ENCODE measurements at regions not wholly inside any gene's neighbourhood (a gene's known extent, or its start where the extent isn't known, plus 50 kb on each side); places are given as distances from the start of the nearest gene placed in this dataset.
A peak's percentile ranks its signal among the peaks of the same experiment; 100 is the strongest.

- H3K9me3 ChIP-seq (replicated peaks): no peaks in the 10 kb centered on the region
- H3K27me3 ChIP-seq (ENCODE audit: low read depth): no peaks in the 10 kb centered on the region
- peaks cover 21% of the 10 kb centered on the region for H3K4me1 ChIP-seq
- no peak overlapping the region for H3K4me3 ChIP-seq
- H3K27ac ChIP-seq (replicated peaks): no peak overlapping the region
- no peak for DNase-seq
- intact Hi-C loops (cut with micrococcal nuclease): no loop called here
- no peaks in the 10 kb centered on the region for H3K36me3 ChIP-seq
- no peak for TF ChIP-seq CTCF (IDR thresholded peaks at IDR 0.05; ENCODE audit: borderline replicate concordance)
Observed at GRCh38 chr2:203603456-203604389, 68.6 kb upstream of the RAPH1 start.

GRCh38 chr2:203605302-203605701 lies 70.2 kb upstream of the RAPH1 start:
- peak overlapping the region; percentile 22 for H3K27ac ChIP-seq (replicated peaks)
- no peaks in the 10 kb centered on the region for H3K9me3 ChIP-seq (replicated peaks)
- no peak for DNase-seq
- no peaks in the 10 kb centered on the region for H3K27me3 ChIP-seq (ENCODE audit: low read depth)
- intact Hi-C loops (cut with micrococcal nuclease): no loop called here
- TF ChIP-seq CTCF (IDR thresholded peaks at IDR 0.05; ENCODE audit: borderline replicate concordance): no peak
- peaks cover 21% of the 10 kb centered on the region for H3K4me1 ChIP-seq
- no peak overlapping the region for H3K4me3 ChIP-seq
- no peaks in the 10 kb centered on the region for H3K36me3 ChIP-seq

DNA sequence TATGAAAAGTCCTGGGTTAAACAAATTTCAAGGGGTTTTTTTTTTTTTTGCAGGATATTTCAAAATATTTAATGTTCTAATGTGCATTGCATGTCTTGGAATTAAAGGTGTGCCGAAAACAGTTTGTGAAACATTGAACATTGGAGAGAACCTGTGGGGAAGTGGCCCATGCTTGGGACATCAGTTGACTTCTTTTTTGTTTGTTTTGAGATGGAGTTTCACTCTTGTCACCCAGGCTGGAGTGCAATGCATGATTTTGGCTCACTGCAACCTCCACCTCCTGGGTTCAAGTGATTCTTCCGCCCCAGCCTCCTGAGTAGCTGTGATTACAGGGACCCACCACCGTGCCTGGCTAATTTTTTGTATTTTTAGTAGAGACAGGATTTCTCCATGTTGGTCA lies 71.0 kb upstream of the RAPH1 start:
- no peak overlapping the region for H3K27ac ChIP-seq (replicated peaks)
- H3K36me3 ChIP-seq: no peaks in the 10 kb centered on the region
- DNase-seq: no peak
- no peak for TF ChIP-seq CTCF (IDR thresholded peaks at IDR 0.05; ENCODE audit: borderline replicate concordance)
- intact Hi-C loops (cut with micrococcal nuclease): no loop called here
- no peaks in the 10 kb centered on the region for H3K27me3 ChIP-seq (ENCODE audit: low read depth)
- no peaks in the 10 kb centered on the region for H3K9me3 ChIP-seq (replicated peaks)
- no peak overlapping the region for H3K4me3 ChIP-seq
- peaks cover 21% of the 10 kb centered on the region for H3K4me1 ChIP-seq

- peaks cover under 1% of the 10 kb centered on the region for H3K4me1 ChIP-seq
- TF ChIP-seq CTCF (IDR thresholded peaks at IDR 0.05; ENCODE audit: borderline replicate concordance): no peak
- intact Hi-C loops (cut with micrococcal nuclease): no loop called here
Observed at GRCh38 chr2:203610558-203610957, 75.5 kb upstream of the RAPH1 start.

GRCh38 chr2:203612246-203612645 lies 77.1 kb upstream of the RAPH1 start:
- H3K4me1 ChIP-seq: no peaks in the 10 kb centered on the region
- no peak overlapping the region for H3K27ac ChIP-seq (replicated peaks)
- no peak for TF ChIP-seq CTCF (IDR thresholded peaks at IDR 0.05; ENCODE audit: borderline replicate concordance)
- H3K9me3 ChIP-seq (replicated peaks): no peaks in the 10 kb centered on the region
- intact Hi-C loops (cut with micrococcal nuclease): no loop called here
- H3K36me3 ChIP-seq: no peaks in the 10 kb centered on the region
- DNase-seq: no peak
- no peak overlapping the region for H3K4me3 ChIP-seq
- H3K27me3 ChIP-seq (ENCODE audit: low read depth): no peaks in the 10 kb centered on the region

More at GRCh38 chr2:203610558-203610957, 75.5 kb upstream of the RAPH1 start:
- H3K9me3 ChIP-seq (replicated peaks): no peaks in the 10 kb centered on the region
- H3K4me3 ChIP-seq: no peak overlapping the region
- DNase-seq: no peak
- H3K27ac ChIP-seq (replicated peaks): no peak overlapping the region
- no peaks in the 10 kb centered on the region for H3K36me3 ChIP-seq
- H3K27me3 ChIP-seq (ENCODE audit: low read depth): no peaks in the 10 kb centered on the region
